Caco-2 (cell line): ENCODE measurements at regions not wholly inside any gene's neighbourhood (a gene's known extent, or its start where the extent isn't known, plus 50 kb on each side); places are given as distances from the start of the nearest gene placed in this dataset.

ENCODE experiments used
- BruUV-seq: library from RNA; stranded (reverse); fragments of 400-500 nt; replicated peaks from 2 replicates; lab custom pipeline; 2021; lab: Mats Ljungman, UMichigan
- CTCF ChIA-PET: fragments of 300-600 bp; sonication (Branson Sonifier 250); formaldehyde crosslinking; loops from one replicate; lab custom pipeline; 2022; ENCODE audit warnings: antibody characterized with exemption; lab: Charles Lee
- POLR2A ChIA-PET: fragments of 300-600 bp; sonication (Branson Sonifier 250); formaldehyde crosslinking; loops from one replicate; lab custom pipeline; 2022; ENCODE audit warnings: antibody characterized with exemption; lab: Charles Lee
- DNase-seq, 2 experiments: peaks; one replicate each; pipeline versions ENCODE4 v3.0.0 to v3.0.0-alpha.2; 2020 to 2022
- H3K27me3 ChIP-seq: replicated peaks from 2 replicates; pipeline ENCODE4 v1.6.0; 2011; ENCODE audit warnings: low read length; ENCODE audit not compliant: control insufficient read depth, insufficient read depth
- H3K36me3 ChIP-seq: 2 replicates; pipeline ENCODE4 v1.5.1; 2011; ENCODE audit warnings: low read length; ENCODE audit not compliant: control insufficient read depth, insufficient read depth
- H3K4me1 ChIP-seq: fragments of 250-450 bp; sonication (Bioruptor Pico); 2 replicates; pipeline ENCODE4 v1.5.1; 2020; ENCODE audit warnings: mild to moderate bottlenecking
- H3K4me3 ChIP-seq: 2 replicates; pipeline ENCODE4 v1.5.1; 2011; ENCODE audit warnings: low read depth, mild to moderate bottlenecking, control low read depth, low read length
- H3K9me3 ChIP-seq: fragments of 250-450 bp; sonication (Bioruptor Pico); 2 replicates; pipeline ENCODE4 v1.5.1; 2020; ENCODE audit warnings: mild to moderate bottlenecking, moderate library complexity
- H3K27ac Mint-ChIP-seq: one replicate; pipeline ENCODE4 v1.8.0; 2022; ENCODE audit warnings: mixed read lengths; ENCODE audit not compliant: unreplicated experiment
- H3K27me3 Mint-ChIP-seq: one replicate; pipeline ENCODE4 v1.8.0; 2022; ENCODE audit warnings: mixed read lengths; ENCODE audit not compliant: insufficient read depth, unreplicated experiment
- H3K36me3 Mint-ChIP-seq: one replicate; pipeline ENCODE4 v1.8.0; 2022; ENCODE audit warnings: mild to moderate bottlenecking, mixed read lengths; ENCODE audit not compliant: insufficient read depth, unreplicated experiment
- H3K4me1 Mint-ChIP-seq: one replicate; pipeline ENCODE4 v1.8.0; 2022; ENCODE audit warnings: low read depth, mixed read lengths; ENCODE audit not compliant: unreplicated experiment
- H3K4me3 Mint-ChIP-seq: one replicate; pipeline ENCODE4 v1.8.0; 2022; ENCODE audit warnings: mild to moderate bottlenecking, moderate library complexity, mixed read lengths; ENCODE audit not compliant: unreplicated experiment
- H3K9me3 Mint-ChIP-seq: one replicate; pipeline ENCODE4 v1.8.0; 2022; ENCODE audit warnings: mixed read lengths; ENCODE audit not compliant: unreplicated experiment
- CTCF ChIP-seq, 2 experiments: fragments of 200-600 bp in 1 of 2; IDR thresholded peaks; 1 replicate in 1 of 2; 2 replicates in 1 of 2; pipeline versions ENCODE4 v1.5.1 to v1.8.0; 2011 to 2022; ENCODE audit warnings: antibody characterized with exemption in 1 of 2, control low read depth in 1 of 2, inconsistent platforms in 1 of 2, low read depth in 1 of 2, low read length in 1 of 2, mild to moderate bottlenecking in 1 of 2, moderate library complexity in 1 of 2; ENCODE audit not compliant: insufficient read depth in 1 of 2, severe bottlenecking in 1 of 2, unreplicated experiment in 1 of 2
- intact Hi-C: fragments of 100-400 bp; cut with micrococcal nuclease; formaldehyde crosslinking; loops from one replicate; pipeline ENCODE4 v1.10.0; 2022; ENCODE audit not compliant: unreplicated experiment

GRCh38 chr9:87305151-87305550 lies 192.5 kb upstream of the DAPK1 start:
- ChIA-PET POLR2A (no interaction called here), CTCF (no interaction called here)
- H3K27me3 ChIP-seq, result no peaks in the 10 kb centered on the region
- H3K4me3 ChIP-seq, result no peak overlapping the region
- H3K36me3 Mint-ChIP-seq, result no peaks in the 10 kb centered on the region
- no peaks in the 10 kb centered on the region for H3K36me3 ChIP-seq
- H3K27ac Mint-ChIP-seq, result no peak overlapping the region
- peaks cover 7% of the 10 kb centered on the region for H3K27me3 Mint-ChIP-seq
- H3K4me1 Mint-ChIP-seq, result no peaks in the 10 kb centered on the region
- TF ChIP-seq CTCF (IDR thresholded peaks at IDR 0.05; ENCODE audit: insufficient read depth in 1 of 2, low read depth in 1 of 2, low read length in 1 of 2, severe bottlenecking in 1 of 2, unreplicated experiment in 1 of 2), result no peak
- H3K4me3 Mint-ChIP-seq, result no peak overlapping the region
- H3K4me1 ChIP-seq, result no peaks in the 10 kb centered on the region
- DNase-seq, result no peak
- no peaks in the 10 kb centered on the region for H3K9me3 Mint-ChIP-seq
- intact Hi-C loops, result no loop called here
- no TSS peak for BruUV-seq
- H3K9me3 ChIP-seq, result no peaks in the 10 kb centered on the region

DNA sequence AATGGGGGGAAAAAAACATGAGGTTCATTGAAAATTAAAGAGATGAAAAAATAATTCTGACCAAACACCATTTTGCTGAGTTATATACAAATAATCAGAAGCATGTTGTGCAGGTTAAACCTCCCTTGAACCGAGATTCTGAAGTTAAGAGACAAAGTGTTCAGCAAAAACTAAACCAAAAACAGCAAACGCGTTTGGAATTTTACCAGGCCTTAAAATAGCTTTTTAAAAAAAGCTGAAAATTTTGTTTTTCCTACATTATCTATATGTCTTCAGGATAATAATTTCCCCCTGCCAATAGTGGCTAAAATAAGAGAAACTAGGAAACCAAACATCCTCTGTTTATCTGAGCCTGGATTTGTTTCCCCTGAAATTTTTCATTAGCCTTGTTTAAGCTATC lies 191.7 kb upstream of the DAPK1 start:
- CTCF ChIA-PET, result no interaction called here
- POLR2A ChIA-PET, result no interaction called here
- no peak for DNase-seq
- no peak for TF ChIP-seq CTCF (IDR thresholded peaks at IDR 0.05; ENCODE audit: insufficient read depth in 1 of 2, low read depth in 1 of 2, low read length in 1 of 2, severe bottlenecking in 1 of 2, unreplicated experiment in 1 of 2)
- H3K27ac Mint-ChIP-seq, result no peak overlapping the region
- no TSS peak for BruUV-seq
- no peak overlapping the region for H3K4me3 Mint-ChIP-seq
- no peak overlapping the region for H3K4me3 ChIP-seq
- peaks cover 7% of the 10 kb centered on the region for H3K27me3 Mint-ChIP-seq
- H3K36me3 ChIP-seq, result no peaks in the 10 kb centered on the region
- H3K27me3 ChIP-seq, result no peaks in the 10 kb centered on the region
- H3K4me1 ChIP-seq, result no peaks in the 10 kb centered on the region
- intact Hi-C loops, result no loop called here
- H3K36me3 Mint-ChIP-seq, result no peaks in the 10 kb centered on the region
- no peaks in the 10 kb centered on the region for H3K4me1 Mint-ChIP-seq
- no peaks in the 10 kb centered on the region for H3K9me3 ChIP-seq
- H3K9me3 Mint-ChIP-seq, result no peaks in the 10 kb centered on the region

GRCh38 chr9:87307848-87308247 lies 189.8 kb upstream of the DAPK1 start:
- no TSS peak for BruUV-seq
- Histone ChIP-seq H3K9me3 (no peaks in the 10 kb centered on the region), H3K4me3 (no peak overlapping the region), H3K27me3 (no peaks in the 10 kb centered on the region), H3K4me1 (no peaks in the 10 kb centered on the region), H3K36me3 (no peaks in the 10 kb centered on the region)
- ChIA-PET POLR2A (no interaction called here), CTCF (no interaction called here)
- no peak for DNase-seq
- H3K4me1 Mint-ChIP-seq, result no peaks in the 10 kb centered on the region
- no peaks in the 10 kb centered on the region for H3K9me3 Mint-ChIP-seq
- intact Hi-C loops, result no loop called here
- no peak overlapping the region for H3K27ac Mint-ChIP-seq
- no peak overlapping the region for H3K4me3 Mint-ChIP-seq
- peaks cover 4% of the 10 kb centered on the region for H3K27me3 Mint-ChIP-seq
- TF ChIP-seq CTCF (IDR thresholded peaks at IDR 0.05; ENCODE audit: insufficient read depth in 1 of 2, low read depth in 1 of 2, low read length in 1 of 2, severe bottlenecking in 1 of 2, unreplicated experiment in 1 of 2), result no peak
- H3K36me3 Mint-ChIP-seq, result no peaks in the 10 kb centered on the region
